ENCODE measurements at regions not wholly inside any gene's neighbourhood (a gene's known extent, or its start where the extent isn't known, plus 50 kb on each side); places are given as distances from the start of the nearest gene placed in this dataset.

GRCh38 chr12:28057856-28058615 lies 85.5 kb upstream of the PTHLH start:
- H3K4me3 ChIP-seq (ENCODE audit: low read depth, low read length) = no peak overlapping the region
- DNase-seq (ENCODE audit: low read depth) = no peak
- no peak for TF ChIP-seq MAX (IDR thresholded peaks at IDR 0.05; ENCODE audit: low read depth, low read length)
- TF ChIP-seq POLR2A (IDR thresholded peaks at IDR 0.05; ENCODE audit: extremely low read depth, insufficient read length) = no peak
- TF ChIP-seq CTCF (IDR thresholded peaks at IDR 0.05; ENCODE audit: low read depth, low read length) = no peak

- no peak for DNase-seq (ENCODE audit: low read depth)
- H3K4me3 ChIP-seq (ENCODE audit: low read depth, low read length) = no peak overlapping the region
- TF ChIP-seq CTCF (IDR thresholded peaks at IDR 0.05; ENCODE audit: low read depth, low read length) (no peak), MAX (IDR thresholded peaks at IDR 0.05; ENCODE audit: low read depth, low read length) (no peak), MYC (IDR thresholded peaks at IDR 0.05; ENCODE audit: low read depth, low read length) (no peak), POLR2A (IDR thresholded peaks at IDR 0.05; ENCODE audit: extremely low read depth, insufficient read length) (no peak)
These were observed 86.7 kb upstream of the PTHLH start for GRCh38 chr12:28059220-28059619.

- H3K4me3 ChIP-seq (ENCODE audit: low read depth, low read length) = no peak overlapping the region
- no peak for DNase-seq (ENCODE audit: low read depth)
- TF ChIP-seq MYC (IDR thresholded peaks at IDR 0.05; ENCODE audit: low read depth, low read length) (no peak), MAX (IDR thresholded peaks at IDR 0.05; ENCODE audit: low read depth, low read length) (no peak), POLR2A (IDR thresholded peaks at IDR 0.05; ENCODE audit: extremely low read depth, insufficient read length) (no peak), CTCF (IDR thresholded peaks at IDR 0.05; ENCODE audit: low read depth, low read length) (no peak)
These were observed 87.1 kb upstream of the PTHLH start for GRCh38 chr12:28059668-28060067.

- TF ChIP-seq POLR2A (IDR thresholded peaks at IDR 0.05; ENCODE audit: extremely low read depth, insufficient read length) (no peak), MAX (IDR thresholded peaks at IDR 0.05; ENCODE audit: low read depth, low read length) (no peak), MYC (IDR thresholded peaks at IDR 0.05; ENCODE audit: low read depth, low read length) (no peak), CTCF (IDR thresholded peaks at IDR 0.05; ENCODE audit: low read depth, low read length) (no peak)
- H3K4me3 ChIP-seq (ENCODE audit: low read depth, low read length) = no peak overlapping the region
- DNase-seq (ENCODE audit: low read depth) = no peak
These were observed 88.3 kb upstream of the PTHLH start for GRCh38 chr12:28060871-28061270.

GRCh38 chr12:28063355-28063880 lies 90.9 kb upstream of the PTHLH start:
- DNase-seq (ENCODE audit: low read depth) = no peak
- no peak overlapping the region for H3K4me3 ChIP-seq (ENCODE audit: low read depth, low read length)
- no peak for TF ChIP-seq MYC (IDR thresholded peaks at IDR 0.05; ENCODE audit: low read depth, low read length)
- TF ChIP-seq POLR2A (IDR thresholded peaks at IDR 0.05; ENCODE audit: extremely low read depth, insufficient read length) = no peak
- no peak for TF ChIP-seq MAX (IDR thresholded peaks at IDR 0.05; ENCODE audit: low read depth, low read length)
- TF ChIP-seq CTCF (IDR thresholded peaks at IDR 0.05; ENCODE audit: low read depth, low read length) = no peak
